GM12878 (cell line): ENCODE measurements at regions not wholly inside any gene's neighbourhood (a gene's known extent, or its start where the extent isn't known, plus 50 kb on each side); places are given as distances from the start of the nearest gene placed in this dataset.

ENCODE experiments used
- ATAC-seq: fragments of 200-7000 bp; cut with Tn5 transposase; 3 replicates; pipeline ENCODE4 v1.9.1; 2020; ENCODE audit warnings: mild to moderate bottlenecking, moderate library complexity
- BruUV-seq: library from RNA; stranded (reverse); fragments of 400-500 nt; replicated peaks from 2 replicates; lab custom pipeline; 2021; lab: Mats Ljungman, UMichigan
- CTCF ChIA-PET: fragments of 300-600 bp; sonication (Branson Sonifier 250); formaldehyde crosslinking; extraction: SDS; loops from one replicate; lab custom pipeline; 2021; ENCODE audit warnings: inconsistent platforms; lab: Yijun Ruan, JAX
- POLR2A ChIA-PET: fragments of 350-600 bp; formaldehyde crosslinking; extraction: SDS; loops from one replicate; lab custom pipeline; 2021; ENCODE audit warnings: inconsistent platforms; lab: Charles Lee
- RAD21 ChIA-PET: fragments of 300-600 bp; sonication (Branson Sonifier 250); formaldehyde crosslinking; loops from one replicate; lab custom pipeline; 2023; ENCODE audit warnings: antibody characterized with exemption; ENCODE audit not compliant: unreplicated experiment; lab: Charles Lee
- SMC1A ChIA-PET: fragments of 300-600 bp; sonication (Branson Sonifier 250); formaldehyde crosslinking; loops from one replicate; lab custom pipeline; 2023; ENCODE audit not compliant: unreplicated experiment, uncharacterized antibody; lab: Charles Lee
- DNase-seq: peaks from one replicate; pipeline ENCODE4 v3.0.0-alpha.2; 2011; ENCODE audit warnings: low read depth, low spot score
- FAIRE-seq: peaks from 3 replicates; lab custom pipeline; 2011; peaks lifted over from hg19 to GRCh38; lab: Jason Lieb, UNC
- H2AFZ ChIP-seq: 2 replicates; pipeline ENCODE4 v1.6.0; 2011; ENCODE audit warnings: low read depth, low read length, control low read depth; ENCODE audit not compliant: control insufficient read depth
- H3K27ac ChIP-seq: 2 replicates; pipeline ENCODE4 v1.5.1; 2011; ENCODE audit warnings: control low read depth; ENCODE audit not compliant: control insufficient read depth, insufficient read depth
- H3K27me3 ChIP-seq, 2 experiments: replicated peaks in 1 of 2; 2 replicates each; pipeline versions ENCODE4 v1.6.0 to v1.6.1; 2011; ENCODE audit warnings: low read length in 1 of 2; ENCODE audit not compliant: control insufficient read depth in 2 of 2, insufficient read depth in 2 of 2
- H3K36me3 ChIP-seq, 2 experiments: 2 replicates each; pipeline ENCODE4 v1.5.1; 2011; ENCODE audit warnings: low read length in 1 of 2; ENCODE audit not compliant: control insufficient read depth in 2 of 2, insufficient read depth in 2 of 2
- H3K4me1 ChIP-seq: 2 replicates; pipeline ENCODE4 v1.6.1; 2011; ENCODE audit warnings: mild to moderate bottlenecking, low read length, moderate library complexity, mixed read lengths; ENCODE audit not compliant: control insufficient read depth, insufficient read depth
- H3K4me2 ChIP-seq: 2 replicates; pipeline ENCODE4 v1.6.0; 2011; ENCODE audit warnings: control low read depth; ENCODE audit not compliant: control insufficient read depth, insufficient read depth
- H3K4me3 ChIP-seq: fragments of 200-600 bp; sonication (generic); 2 replicates; pipeline ENCODE4 v1.5.1; 2016
- H3K79me2 ChIP-seq: 2 replicates; pipeline ENCODE4 v1.6.0; 2011; ENCODE audit warnings: low read length; ENCODE audit not compliant: control insufficient read depth, insufficient read depth
- H3K9ac ChIP-seq: 2 replicates; pipeline ENCODE4 v1.8.0; 2011; ENCODE audit warnings: low read length, control low read depth, mixed read lengths; ENCODE audit not compliant: control insufficient read depth, insufficient read depth
- H3K9me3 ChIP-seq: replicated peaks from 3 replicates; pipeline ENCODE4 v1.5.1; 2011; ENCODE audit warnings: mild to moderate bottlenecking, low read length; ENCODE audit not compliant: control insufficient read depth, insufficient read depth
- H4K20me1 ChIP-seq: 2 replicates; pipeline ENCODE4 v1.6.0; 2011; ENCODE audit not compliant: control insufficient read depth, insufficient read depth
- DPF2 ChIP-seq: fragments of 450-650 bp; IDR thresholded peaks from 2 replicates; pipeline ENCODE4 v1.6.1; 2017; ENCODE audit warnings: mild to moderate bottlenecking
- EP300 ChIP-seq, 2 experiments: fragments of 150-350 bp in 1 of 2; IDR thresholded peaks; 2 replicates each; pipeline ENCODE4 v1.6.1; 2011 to 2012; ENCODE audit warnings: low read depth in 2 of 2, low read length in 2 of 2, borderline replicate concordance in 1 of 2, improper control_type of control experiment in 1 of 2, inconsistent platforms in 1 of 2; ENCODE audit not compliant: control insufficient read depth in 1 of 2
- ESRRA ChIP-seq: IDR thresholded peaks from 2 replicates; pipeline ENCODE4 v1.6.1; 2012; ENCODE audit warnings: mild to moderate bottlenecking, low read length, improper control_type of control experiment
- ETV6 ChIP-seq, 2 experiments: fragments of 450-650 bp in 1 of 2; IDR thresholded peaks in 1 of 2; conservative IDR thresholded peaks in 1 of 2; 2 replicates each; pipeline ENCODE4 v1.6.1; 2014; ENCODE audit warnings: antibody characterized with exemption in 1 of 2, borderline replicate concordance in 1 of 2, low read depth in 1 of 2, mild to moderate bottlenecking in 1 of 2, moderate library complexity in 1 of 2
- HDAC2 ChIP-seq: fragments of 200-600 bp; sonication (generic); IDR thresholded peaks from 2 replicates; pipeline ENCODE4 v1.6.1; 2017
- JUNB ChIP-seq: IDR thresholded peaks from 2 replicates; pipeline ENCODE4 v1.6.1; 2016; ENCODE audit warnings: antibody characterized with exemption, mild to moderate bottlenecking
- NR2F1 ChIP-seq: fragments of 450-650 bp; conservative IDR thresholded peaks from 2 replicates; pipeline ENCODE4 v1.6.1; 2017; ENCODE audit warnings: mild to moderate bottlenecking
- RUNX3 ChIP-seq: IDR thresholded peaks from 2 replicates; pipeline ENCODE4 v1.6.1; 2012; ENCODE audit warnings: low read length, inconsistent platforms
- SIX5 ChIP-seq: IDR thresholded peaks from 2 replicates; pipeline ENCODE4 v1.6.1; 2011; ENCODE audit warnings: mild to moderate bottlenecking, low read depth, low read length, moderate library complexity; ENCODE audit not compliant: severe bottlenecking
- SMAD1 ChIP-seq: fragments of 450-650 bp; IDR thresholded peaks from 2 replicates; pipeline ENCODE4 v1.6.1; 2018; ENCODE audit warnings: mild to moderate bottlenecking, low read depth; ENCODE audit not compliant: partially characterized antibody
- SP1 ChIP-seq: IDR thresholded peaks from one replicate; pipeline ENCODE4 v1.6.1; 2011; ENCODE audit warnings: low read depth, low read length
- SPI1 ChIP-seq: IDR thresholded peaks from 2 replicates; pipeline ENCODE4 v1.6.1; 2011; ENCODE audit warnings: low read depth, mild to moderate bottlenecking, low read length, moderate library complexity, borderline replicate concordance; ENCODE audit not compliant: insufficient read depth
- TCF7 ChIP-seq: IDR thresholded peaks from 2 replicates; pipeline ENCODE4 v1.6.1; 2014; ENCODE audit warnings: antibody characterized with exemption, borderline replicate concordance
- YY1 ChIP-seq: IDR thresholded peaks from 2 replicates; pipeline ENCODE4 v1.6.1; 2011; ENCODE audit warnings: low read depth, mild to moderate bottlenecking, low read length
- in situ Hi-C: fragments of 300-500 bp; cut with MboI; formaldehyde crosslinking; loops from 9 replicates; pipeline ENCODE4 v1.14.3; 2018; ENCODE audit warnings: mixed read lengths
- intact Hi-C: fragments of 100-400 bp; cut with micrococcal nuclease; formaldehyde crosslinking; loops from one replicate; pipeline ENCODE4 v1.14.2; 2022; ENCODE audit not compliant: unreplicated experiment
- TF ChIP-seq, protein P1 (sequence below): fragments of 450-650 bp; IDR thresholded peaks from 2 replicates; pipeline ENCODE4 v1.6.1; 2017; ENCODE audit warnings: mild to moderate bottlenecking, moderate library complexity
- TF ChIP-seq, protein P2 (sequence below): fragments of 450-650 bp; IDR thresholded peaks from 2 replicates; pipeline ENCODE4 v1.6.1; 2017; ENCODE audit warnings: mild to moderate bottlenecking, low read depth, inconsistent platforms; ENCODE audit not compliant: poor library complexity, severe bottlenecking
- TF ChIP-seq, protein P3 (sequence below): fragments of 450-650 bp; conservative IDR thresholded peaks from 2 replicates; pipeline ENCODE4 v1.6.1; 2017; ENCODE audit warnings: mild to moderate bottlenecking, moderate library complexity

DNA sequence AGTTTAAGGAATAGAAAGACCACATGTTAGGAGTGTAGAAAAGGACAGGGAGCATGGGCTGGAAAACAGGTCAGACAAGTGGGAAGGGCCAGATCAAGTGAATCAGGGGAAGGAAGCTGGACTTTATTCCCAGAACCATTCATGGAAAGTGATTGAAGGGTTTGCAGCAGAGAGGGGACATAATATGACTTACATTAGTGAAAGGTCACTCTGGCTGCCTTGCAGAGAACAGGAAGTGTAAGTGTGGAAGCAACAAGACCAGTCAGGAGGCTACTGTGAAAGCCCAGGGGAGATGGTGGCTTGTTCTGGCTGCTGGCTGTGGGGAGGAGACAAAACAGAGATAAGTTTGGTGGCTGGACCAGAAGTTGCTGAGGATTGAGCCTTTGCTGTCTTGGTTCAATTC lies 69.1 kb downstream of the VCPKMT start:
- DNase-seq: peak; percentile 73
- SMC1A ChIA-PET: interaction anchor here (0.9 to 6.7 kb wide), 6 partner anchors 8 to 41 kb away, joined by 3 to 83 read pairs (median 7); no protein-coding TSS in a partner anchor
- RAD21 ChIA-PET: interaction anchor here (0.9 to 2.1 kb wide), 8 partner anchors 9 to 179 kb away, joined by 4 to 16 read pairs (median 4); no protein-coding TSS in a partner anchor
- Histone ChIP-seq H2AFZ (peak overlapping the region; percentile 28), H3K9me3 (no peaks in the 10 kb centered on the region), H4K20me1 (no peaks in the 10 kb centered on the region), H3K27me3 (no peaks in the 10 kb centered on the region), H3K4me2 (peak overlapping the region; percentile 53), H3K79me2 (no peaks in the 10 kb centered on the region), H3K27ac (peak overlapping the region; percentile 43), H3K4me1 (peaks cover 29% of the 10 kb centered on the region), H3K4me3 (no peak overlapping the region), H3K36me3 (no peaks in the 10 kb centered on the region), H3K9ac (no peak overlapping the region)
- CTCF ChIA-PET: interaction anchor here (0.7 to 3.7 kb wide), 6 partner anchors 9 to 183 kb away, joined by 3 to 14 read pairs (median 6); no protein-coding TSS in a partner anchor
- intact Hi-C loops: loop anchor here (1.0 kb wide), 1 partner anchor 14 kb away; no protein-coding TSS in a partner anchor
- in situ Hi-C loops: no loop called here
- no TSS peak for BruUV-seq
- peak; percentile 88 for FAIRE-seq
- ATAC-seq: peak; percentile 87
- POLR2A ChIA-PET: interaction anchor here (0.6 to 3.3 kb wide), 8 partner anchors 11 to 142 kb away, joined by 3 to 24 read pairs (median 6); no protein-coding TSS in a partner anchor
- TF ChIP-seq, protein P1, sequence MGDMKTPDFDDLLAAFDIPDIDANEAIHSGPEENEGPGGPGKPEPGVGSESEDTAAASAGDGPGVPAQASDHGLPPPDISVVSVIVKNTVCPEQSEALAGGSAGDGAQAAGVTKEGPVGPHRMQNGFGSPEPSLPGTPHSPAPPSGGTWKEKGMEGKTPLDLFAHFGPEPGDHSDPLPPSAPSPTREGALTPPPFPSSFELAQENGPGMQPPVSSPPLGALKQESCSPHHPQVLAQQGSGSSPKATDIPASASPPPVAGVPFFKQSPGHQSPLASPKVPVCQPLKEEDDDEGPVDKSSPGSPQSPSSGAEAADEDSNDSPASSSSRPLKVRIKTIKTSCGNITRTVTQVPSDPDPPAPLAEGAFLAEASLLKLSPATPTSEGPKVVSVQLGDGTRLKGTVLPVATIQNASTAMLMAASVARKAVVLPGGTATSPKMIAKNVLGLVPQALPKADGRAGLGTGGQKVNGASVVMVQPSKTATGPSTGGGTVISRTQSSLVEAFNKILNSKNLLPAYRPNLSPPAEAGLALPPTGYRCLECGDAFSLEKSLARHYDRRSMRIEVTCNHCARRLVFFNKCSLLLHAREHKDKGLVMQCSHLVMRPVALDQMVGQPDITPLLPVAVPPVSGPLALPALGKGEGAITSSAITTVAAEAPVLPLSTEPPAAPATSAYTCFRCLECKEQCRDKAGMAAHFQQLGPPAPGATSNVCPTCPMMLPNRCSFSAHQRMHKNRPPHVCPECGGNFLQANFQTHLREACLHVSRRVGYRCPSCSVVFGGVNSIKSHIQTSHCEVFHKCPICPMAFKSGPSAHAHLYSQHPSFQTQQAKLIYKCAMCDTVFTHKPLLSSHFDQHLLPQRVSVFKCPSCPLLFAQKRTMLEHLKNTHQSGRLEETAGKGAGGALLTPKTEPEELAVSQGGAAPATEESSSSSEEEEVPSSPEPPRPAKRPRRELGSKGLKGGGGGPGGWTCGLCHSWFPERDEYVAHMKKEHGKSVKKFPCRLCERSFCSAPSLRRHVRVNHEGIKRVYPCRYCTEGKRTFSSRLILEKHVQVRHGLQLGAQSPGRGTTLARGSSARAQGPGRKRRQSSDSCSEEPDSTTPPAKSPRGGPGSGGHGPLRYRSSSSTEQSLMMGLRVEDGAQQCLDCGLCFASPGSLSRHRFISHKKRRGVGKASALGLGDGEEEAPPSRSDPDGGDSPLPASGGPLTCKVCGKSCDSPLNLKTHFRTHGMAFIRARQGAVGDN: peak; percentile 83; the same call in 1 of the 2 replicates
- TF ChIP-seq NR2F1 (peak; percentile 87), ESRRA (no peak), EP300 (IDR thresholded peaks at IDR 0.05; ENCODE audit: borderline replicate concordance in 1 of 2, control insufficient read depth in 1 of 2, low read depth in 2 of 2, low read length in 2 of 2) (peak; percentile 44 to 54; a peak in 2 of 4 replicates), SPI1 (peak; percentile 86; the same call in 1 of the 2 replicates), SMAD1 (no peak), JUNB (no peak), SIX5 (no peak), DPF2 (peak; percentile 59; the same call in 1 of the 2 replicates), TCF7 (no peak), ETV6 (conservative IDR thresholded peaks at IDR 0.05 in 1 of 2, IDR thresholded peaks at IDR 0.05 in 1 of 2; ENCODE audit: borderline replicate concordance in 1 of 2, low read depth in 1 of 2) (peak in 1 of 2 experiments; percentile 27; a peak in 1 of 4 replicates), HDAC2 (no peak), YY1 (no peak), RUNX3 (peak; percentile 43; the same call in 1 of the 2 replicates), SP1 (peak; percentile 16)
- TF ChIP-seq, protein P2, sequence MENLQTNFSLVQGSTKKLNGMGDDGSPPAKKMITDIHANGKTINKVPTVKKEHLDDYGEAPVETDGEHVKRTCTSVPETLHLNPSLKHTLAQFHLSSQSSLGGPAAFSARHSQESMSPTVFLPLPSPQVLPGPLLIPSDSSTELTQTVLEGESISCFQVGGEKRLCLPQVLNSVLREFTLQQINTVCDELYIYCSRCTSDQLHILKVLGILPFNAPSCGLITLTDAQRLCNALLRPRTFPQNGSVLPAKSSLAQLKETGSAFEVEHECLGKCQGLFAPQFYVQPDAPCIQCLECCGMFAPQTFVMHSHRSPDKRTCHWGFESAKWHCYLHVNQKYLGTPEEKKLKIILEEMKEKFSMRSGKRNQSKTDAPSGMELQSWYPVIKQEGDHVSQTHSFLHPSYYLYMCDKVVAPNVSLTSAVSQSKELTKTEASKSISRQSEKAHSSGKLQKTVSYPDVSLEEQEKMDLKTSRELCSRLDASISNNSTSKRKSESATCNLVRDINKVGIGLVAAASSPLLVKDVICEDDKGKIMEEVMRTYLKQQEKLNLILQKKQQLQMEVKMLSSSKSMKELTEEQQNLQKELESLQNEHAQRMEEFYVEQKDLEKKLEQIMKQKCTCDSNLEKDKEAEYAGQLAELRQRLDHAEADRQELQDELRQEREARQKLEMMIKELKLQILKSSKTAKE: peak; percentile 70
- TF ChIP-seq, protein P3, sequence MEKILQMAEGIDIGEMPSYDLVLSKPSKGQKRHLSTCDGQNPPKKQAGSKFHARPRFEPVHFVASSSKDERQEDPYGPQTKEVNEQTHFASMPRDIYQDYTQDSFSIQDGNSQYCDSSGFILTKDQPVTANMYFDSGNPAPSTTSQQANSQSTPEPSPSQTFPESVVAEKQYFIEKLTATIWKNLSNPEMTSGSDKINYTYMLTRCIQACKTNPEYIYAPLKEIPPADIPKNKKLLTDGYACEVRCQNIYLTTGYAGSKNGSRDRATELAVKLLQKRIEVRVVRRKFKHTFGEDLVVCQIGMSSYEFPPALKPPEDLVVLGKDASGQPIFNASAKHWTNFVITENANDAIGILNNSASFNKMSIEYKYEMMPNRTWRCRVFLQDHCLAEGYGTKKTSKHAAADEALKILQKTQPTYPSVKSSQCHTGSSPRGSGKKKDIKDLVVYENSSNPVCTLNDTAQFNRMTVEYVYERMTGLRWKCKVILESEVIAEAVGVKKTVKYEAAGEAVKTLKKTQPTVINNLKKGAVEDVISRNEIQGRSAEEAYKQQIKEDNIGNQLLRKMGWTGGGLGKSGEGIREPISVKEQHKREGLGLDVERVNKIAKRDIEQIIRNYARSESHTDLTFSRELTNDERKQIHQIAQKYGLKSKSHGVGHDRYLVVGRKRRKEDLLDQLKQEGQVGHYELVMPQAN: no peak
